Hepatocyte (in vitro differentiated cells): ENCODE measurements at regions not wholly inside any gene's neighbourhood (a gene's known extent, or its start where the extent isn't known, plus 50 kb on each side); places are given as distances from the start of the nearest gene placed in this dataset.

ENCODE experiments used
- DNase-seq: peaks from one replicate; pipeline ENCODE4 v3.0.0-alpha.2; 2016; ENCODE audit warnings: low spot score
- H2AFZ ChIP-seq: fragments of 200-600 bp; sonication (generic); 2 replicates; pipeline ENCODE4 v1.6.0; 2016; ENCODE audit warnings: antibody characterized with exemption, mild to moderate bottlenecking
- H3K27ac ChIP-seq: fragments of 200-600 bp; sonication (generic); 2 replicates; pipeline ENCODE4 v1.5.1; 2016; ENCODE audit warnings: mild to moderate bottlenecking
- H3K27me3 ChIP-seq: fragments of 200-600 bp; sonication (generic); 2 replicates; pipeline ENCODE4 v1.6.1; 2016
- H3K36me3 ChIP-seq: fragments of 200-600 bp; sonication (generic); replicated peaks from 2 replicates; pipeline ENCODE4 v1.5.1; 2016; ENCODE audit warnings: low read depth; ENCODE audit not compliant: insufficient read depth
- H3K4me1 ChIP-seq: fragments of 200-600 bp; sonication (generic); 2 replicates; pipeline ENCODE4 v1.5.1; 2016; ENCODE audit warnings: mild to moderate bottlenecking, moderate library complexity; ENCODE audit not compliant: insufficient read depth
- H3K4me2 ChIP-seq: fragments of 200-600 bp; sonication (generic); 2 replicates; pipeline ENCODE4 v1.6.0; 2016
- H3K4me3 ChIP-seq: fragments of 200-600 bp; sonication (generic); 2 replicates; pipeline ENCODE4 v1.5.1; 2016; ENCODE audit warnings: mild to moderate bottlenecking
- H3K79me2 ChIP-seq: fragments of 200-600 bp; sonication (generic); 2 replicates; pipeline ENCODE4 v1.6.0; 2017; ENCODE audit warnings: mild to moderate bottlenecking
- H3K9me2 ChIP-seq: fragments of 200-600 bp; sonication (generic); replicated peaks from 2 replicates; pipeline ENCODE4 v1.6.0; 2017; ENCODE audit warnings: mild to moderate bottlenecking; ENCODE audit not compliant: insufficient read depth
- H3K9me3 ChIP-seq: fragments of 200-600 bp; sonication (generic); 2 replicates; pipeline ENCODE4 v1.5.1; 2016; ENCODE audit warnings: low read depth, mild to moderate bottlenecking
- H4K20me1 ChIP-seq: fragments of 200-600 bp; sonication (generic); 2 replicates; pipeline ENCODE4 v1.6.0; 2016; ENCODE audit warnings: mild to moderate bottlenecking; ENCODE audit not compliant: insufficient read depth, poor library complexity, severe bottlenecking
- CTCF ChIP-seq: fragments of 200-600 bp; sonication (generic); IDR thresholded peaks from 2 replicates; pipeline ENCODE4 v1.5.1; 2016; ENCODE audit warnings: antibody characterized with exemption, mild to moderate bottlenecking; ENCODE audit not compliant: poor library complexity
- EZH2 ChIP-seq: fragments of 200-600 bp; sonication (generic); IDR thresholded peaks from 2 replicates; pipeline ENCODE4 v1.6.1; 2016; ENCODE audit warnings: antibody characterized with exemption, mild to moderate bottlenecking, borderline replicate concordance
- EZH2phosphoT487 ChIP-seq: fragments of 200-600 bp; sonication (generic); IDR thresholded peaks from one replicate; pipeline ENCODE4 v1.6.1; 2018; ENCODE audit warnings: antibody characterized with exemption, mild to moderate bottlenecking, low read depth, moderate library complexity; ENCODE audit not compliant: unreplicated experiment, severe bottlenecking
- WGBS: methylation state at CpG from one replicate; pipeline ENCODE4 v1.1.6; 2016; ENCODE audit warnings: low lambda C conversion rate; ENCODE audit errors: missing lambda C conversion rate; 5-methylcytosine and 5-hydroxymethylcytosine counted together

- Histone ChIP-seq H3K27ac (no peak overlapping the region), H3K4me3 (no peak overlapping the region), H3K9me3 (no peaks in the 10 kb centered on the region), H3K4me1 (no peaks in the 10 kb centered on the region), H4K20me1 (no peaks in the 10 kb centered on the region), H3K9me2 (no peaks in the 10 kb centered on the region), H2AFZ (no peak overlapping the region), H3K4me2 (no peak overlapping the region), H3K27me3 (no peaks in the 10 kb centered on the region), H3K79me2 (no peaks in the 10 kb centered on the region), H3K36me3 (no peaks in the 10 kb centered on the region)
- DNase-seq: no peak
- TF ChIP-seq EZH2phosphoT487 (no peak), CTCF (no peak), EZH2 (no peak)
- WGBS: 68% methylated on average over 2 of the region's 2 CpGs
Measured at GRCh38 chr12:17793854-17794253, 296.1 kb downstream of the RERGL start.

DNA sequence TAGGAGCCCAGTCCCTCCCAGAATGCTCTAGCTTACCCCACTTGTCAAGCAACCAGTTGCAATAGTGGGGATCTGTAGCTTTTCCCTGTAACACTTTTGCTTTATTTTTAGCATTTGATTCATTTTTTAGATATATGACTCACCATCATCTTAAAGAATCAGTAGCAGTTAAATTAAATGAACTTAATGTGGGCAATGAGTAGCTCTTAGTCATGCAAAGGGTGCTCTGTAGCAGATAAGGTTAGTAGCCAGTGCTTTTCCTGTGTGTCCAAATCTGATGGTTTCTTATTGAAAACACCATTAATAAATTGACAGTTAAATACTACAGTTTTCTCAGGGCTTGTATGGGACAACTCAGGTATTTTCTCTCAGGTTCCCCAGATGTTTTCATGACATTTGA lies 311.8 kb downstream of the RERGL start:
- no peaks in the 10 kb centered on the region for H3K36me3 ChIP-seq
- no peak overlapping the region for H3K4me2 ChIP-seq
- no peaks in the 10 kb centered on the region for H4K20me1 ChIP-seq
- H2AFZ ChIP-seq: no peak overlapping the region
- no peak for DNase-seq
- no peaks in the 10 kb centered on the region for H3K9me2 ChIP-seq
- TF ChIP-seq CTCF (no peak), EZH2phosphoT487 (no peak), EZH2 (no peak)
- H3K27ac ChIP-seq: no peak overlapping the region
- no peaks in the 10 kb centered on the region for H3K27me3 ChIP-seq
- H3K79me2 ChIP-seq: no peaks in the 10 kb centered on the region
- no peaks in the 10 kb centered on the region for H3K9me3 ChIP-seq
- no peaks in the 10 kb centered on the region for H3K4me1 ChIP-seq
- no peak overlapping the region for H3K4me3 ChIP-seq

GRCh38 chr12:17763366-17763765 lies 326.6 kb downstream of the RERGL start:
- H3K4me2 ChIP-seq: no peak overlapping the region
- no peak overlapping the region for H2AFZ ChIP-seq
- WGBS: 90% methylated on average over 4 of the region's 4 CpGs
- no peaks in the 10 kb centered on the region for H3K9me3 ChIP-seq
- DNase-seq: no peak
- no peak overlapping the region for H3K4me3 ChIP-seq
- H3K27me3 ChIP-seq: no peaks in the 10 kb centered on the region
- no peaks in the 10 kb centered on the region for H3K36me3 ChIP-seq
- no peak overlapping the region for H3K27ac ChIP-seq
- TF ChIP-seq EZH2phosphoT487 (no peak), EZH2 (no peak), CTCF (no peak)
- no peaks in the 10 kb centered on the region for H3K9me2 ChIP-seq
- no peaks in the 10 kb centered on the region for H3K79me2 ChIP-seq
- H3K4me1 ChIP-seq: no peaks in the 10 kb centered on the region
- H4K20me1 ChIP-seq: no peaks in the 10 kb centered on the region

- WGBS: 86% methylated on average over 8 of the region's 8 CpGs
- Histone ChIP-seq H4K20me1 (no peaks in the 10 kb centered on the region), H3K27me3 (no peaks in the 10 kb centered on the region), H3K9me3 (no peaks in the 10 kb centered on the region), H2AFZ (no peak overlapping the region), H3K4me3 (no peak overlapping the region), H3K27ac (no peak overlapping the region), H3K36me3 (no peaks in the 10 kb centered on the region), H3K4me1 (no peaks in the 10 kb centered on the region), H3K9me2 (no peaks in the 10 kb centered on the region), H3K4me2 (no peak overlapping the region), H3K79me2 (no peaks in the 10 kb centered on the region)
- TF ChIP-seq EZH2: no peak
- no peak for TF ChIP-seq CTCF
- TF ChIP-seq EZH2phosphoT487: no peak
- DNase-seq: no peak
Measured at GRCh38 chr12:17759982-17760381, 330.0 kb downstream of the RERGL start.
